Amniotic stem cell (primary cell): ENCODE measurements at regions not wholly inside any gene's neighbourhood (a gene's known extent, or its start where the extent isn't known, plus 50 kb on each side); places are given as distances from the start of the nearest gene placed in this dataset.
"Not testable (repeated sequence)": the region's sequence is repeated elsewhere in the genome, so short reads cannot be mapped to it uniquely, and the experiment has no call there.

Experiments used
- DNase-seq: peaks from one replicate; lab custom pipeline; 2025; lab: John Stamatoyannopoulos, UW

GRCh38 chr13:90945146-90945545, 402.3 kb upstream of the MIR17HG start:
- DNase-seq = not testable (repeated sequence)

- not testable (repeated sequence) for DNase-seq
These were observed 401.4 kb upstream of the MIR17HG start for GRCh38 chr13:90946125-90946524.

- DNase-seq = no peak
These were observed 399.5 kb upstream of the MIR17HG start for GRCh38 chr13:90947976-90948375.

- DNase-seq = no peak
These were observed 397.3 kb upstream of the MIR17HG start for GRCh38 chr13:90950160-90950559.

- no peak for DNase-seq
These were observed 395.8 kb upstream of the MIR17HG start for GRCh38 chr13:90951663-90952062.

GRCh38 chr13:90952326-90952725, 395.2 kb upstream of the MIR17HG start:
- no peak for DNase-seq

GRCh38 chr13:90954605-90955195, 392.8 kb upstream of the MIR17HG start:
- no peak for DNase-seq

GRCh38 chr13:90956031-90956430, 391.5 kb upstream of the MIR17HG start:
- no peak for DNase-seq

GRCh38 chr13:90958866-90959265, 388.6 kb upstream of the MIR17HG start:
- DNase-seq = no peak

GRCh38 chr13:90968166-90968904, 379.2 kb upstream of the MIR17HG start:
- no peak for DNase-seq

- DNase-seq = no peak
These were observed 373.1 kb upstream of the MIR17HG start for GRCh38 chr13:90974249-90974975.

- no peak for DNase-seq
These were observed 368.4 kb upstream of the MIR17HG start for GRCh38 chr13:90979059-90979458.

GRCh38 chr13:90984756-90985155, 362.7 kb upstream of the MIR17HG start:
- DNase-seq = no peak

- DNase-seq = no peak
These were observed 352.5 kb upstream of the MIR17HG start for GRCh38 chr13:90995001-90995400.

GRCh38 chr13:90995614-90996013, 351.9 kb upstream of the MIR17HG start:
- no peak for DNase-seq

- DNase-seq = no peak
These were observed 349.5 kb upstream of the MIR17HG start for GRCh38 chr13:90997951-90998350.

- no peak for DNase-seq
These were observed 348.1 kb upstream of the MIR17HG start for GRCh38 chr13:90999401-90999800.

- DNase-seq = no peak
These were observed 346.1 kb upstream of the MIR17HG start for GRCh38 chr13:91001371-91001770.

- no peak for DNase-seq
These were observed 332.8 kb upstream of the MIR17HG start for GRCh38 chr13:91014696-91015095.

- no peak for DNase-seq
These were observed 330.3 kb upstream of the MIR17HG start for GRCh38 chr13:91017031-91017668.

- DNase-seq = no peak
These were observed 329.8 kb upstream of the MIR17HG start for GRCh38 chr13:91017669-91018053.

GRCh38 chr13:91020461-91021034, 326.9 kb upstream of the MIR17HG start:
- no peak for DNase-seq
